PC-3 (cell line): ENCODE measurements at regions not wholly inside any gene's neighbourhood (a gene's known extent, or its start where the extent isn't known, plus 50 kb on each side); places are given as distances from the start of the nearest gene placed in this dataset.

Experiments
- ATAC-seq: fragments of 200-7000 bp; cut with Tn5 transposase; 2 replicates; pipeline ENCODE4 v1.9.1; 2020; ENCODE audit warnings: mild to moderate bottlenecking, moderate library complexity
- BruUV-seq: library from RNA; stranded (reverse); fragments of 400-500 nt; replicated peaks from 2 replicates; lab custom pipeline; 2021; lab: Mats Ljungman, UMichigan
- CTCF ChIA-PET: fragments of 300-600 bp; sonication (Branson Sonifier 250); formaldehyde crosslinking; loops from one replicate; lab custom pipeline; 2022; ENCODE audit warnings: antibody characterized with exemption; lab: Charles Lee
- POLR2A ChIA-PET: fragments of 300-600 bp; sonication (Branson Sonifier 250); formaldehyde crosslinking; loops from one replicate; lab custom pipeline; 2022; ENCODE audit warnings: antibody characterized with exemption; ENCODE audit not compliant: unreplicated experiment; lab: Charles Lee
- DNase-seq: peaks from one replicate; pipeline ENCODE4 v3.0.0-alpha.2; 2015
- H2AFZ ChIP-seq: fragments of 300-600 bp; sonication (generic); 2 replicates; pipeline ENCODE4 v1.6.0; 2016; ENCODE audit warnings: antibody characterized with exemption, low read length
- H3F3A ChIP-seq: fragments of 300-600 bp; sonication (generic); one replicate; pipeline ENCODE4 v1.6.0; 2017; ENCODE audit warnings: antibody characterized with exemption, low read length, control low read depth, mild to moderate bottlenecking; ENCODE audit not compliant: unreplicated experiment
- H3K27ac ChIP-seq: fragments of 300-600 bp; sonication (generic); 2 replicates; pipeline ENCODE4 v1.5.1; 2016; ENCODE audit warnings: mild to moderate bottlenecking, low read length
- H3K27me3 ChIP-seq: fragments of 300-600 bp; sonication (generic); 2 replicates; pipeline ENCODE4 v1.6.1; 2016; ENCODE audit warnings: low read length, mixed read lengths
- H3K36me3 ChIP-seq: fragments of 300-600 bp; sonication (generic); 2 replicates; pipeline ENCODE4 v1.6.1; 2016; ENCODE audit warnings: low read depth, mixed run types, low read length, mixed read lengths
- H3K4me1 ChIP-seq: fragments of 300-600 bp; sonication (generic); 2 replicates; pipeline ENCODE4 v1.5.1; 2016; ENCODE audit warnings: low read length; ENCODE audit not compliant: insufficient read depth
- H3K4me2 ChIP-seq: fragments of 300-600 bp; sonication (generic); 2 replicates; pipeline ENCODE4 v1.6.0; 2016; ENCODE audit warnings: low read length
- H3K4me3 ChIP-seq: fragments of 300-600 bp; sonication (generic); 2 replicates; pipeline ENCODE4 v1.5.1; 2016; ENCODE audit warnings: mild to moderate bottlenecking, low read length, mixed read lengths
- H3K79me2 ChIP-seq: fragments of 300-600 bp; sonication (generic); 2 replicates; pipeline ENCODE4 v1.6.1; 2017; ENCODE audit warnings: low read length, mixed read lengths
- H3K9ac ChIP-seq: fragments of 300-600 bp; sonication (generic); 2 replicates; pipeline ENCODE4 v1.6.0; 2016; ENCODE audit warnings: mild to moderate bottlenecking, low read length
- H3K9me2 ChIP-seq: fragments of 300-600 bp; sonication (generic); replicated peaks from 2 replicates; pipeline ENCODE4 v1.6.1; 2016; ENCODE audit warnings: mixed run types, low read length, mixed read lengths
- H3K9me3 ChIP-seq: fragments of 300-600 bp; sonication (generic); 2 replicates; pipeline ENCODE4 v1.6.1; 2016; ENCODE audit warnings: low read length, mixed read lengths
- H4K20me1 ChIP-seq: fragments of 300-600 bp; sonication (generic); 2 replicates; pipeline ENCODE4 v1.6.1; 2016; ENCODE audit warnings: low read length, mixed read lengths
- CTCF ChIP-seq: fragments of 300-600 bp; sonication (generic); conservative IDR thresholded peaks from 2 replicates; pipeline ENCODE4 v1.5.1; 2017; ENCODE audit warnings: antibody characterized with exemption, low read depth, mild to moderate bottlenecking, low read length
- EZH2 ChIP-seq: fragments of 300-600 bp; sonication (generic); IDR thresholded peaks from one replicate; pipeline ENCODE4 v1.6.1; 2017; ENCODE audit warnings: antibody characterized with exemption, mild to moderate bottlenecking, low read length; ENCODE audit not compliant: unreplicated experiment
- EZH2phosphoT487 ChIP-seq: fragments of 300-600 bp; sonication (generic); IDR thresholded peaks from 2 replicates; pipeline ENCODE4 v1.6.1; 2018; ENCODE audit warnings: mild to moderate bottlenecking, antibody characterized with exemption, low read length, borderline replicate concordance
- intact Hi-C: fragments of 100-400 bp; cut with micrococcal nuclease; formaldehyde crosslinking; loops from 2 replicates; pipeline ENCODE4 v1.9.0; 2023

- ChIA-PET CTCF (no interaction called here), POLR2A (no interaction called here)
- no peaks in the 10 kb centered on the region for H3K79me2 ChIP-seq
- DNase-seq (no peak), ATAC-seq (no peak)
- no peaks in the 10 kb centered on the region for H3F3A ChIP-seq
- no peaks in the 10 kb centered on the region for H3K36me3 ChIP-seq
- no peaks in the 10 kb centered on the region for H3K9me2 ChIP-seq
- no peak for TF ChIP-seq EZH2phosphoT487
- TF ChIP-seq EZH2, result no peak
- no peak for TF ChIP-seq CTCF
- H3K27me3 ChIP-seq, result no peaks in the 10 kb centered on the region
- H4K20me1 ChIP-seq, result no peaks in the 10 kb centered on the region
- intact Hi-C loops, result no loop called here
- H3K4me1 ChIP-seq, result no peaks in the 10 kb centered on the region
- no TSS peak for BruUV-seq
- no peak overlapping the region for H3K27ac ChIP-seq
- H3K9ac ChIP-seq, result no peak overlapping the region
- H3K4me3 ChIP-seq, result no peak overlapping the region
- H3K4me2 ChIP-seq, result no peak overlapping the region
- no peaks in the 10 kb centered on the region for H3K9me3 ChIP-seq
- no peak overlapping the region for H2AFZ ChIP-seq
Measured at GRCh38 chr9:107387409-107387808, 102.2 kb downstream of the KLF4 start.

- ChIA-PET POLR2A (no interaction called here), CTCF (no interaction called here)
- no peak for DNase-seq
Measured at GRCh38 chr9:107386396-107386795, 103.2 kb downstream of the KLF4 start.

More at GRCh38 chr9:107386396-107386795, 103.2 kb downstream of the KLF4 start:
- Histone ChIP-seq H3K36me3 (no peaks in the 10 kb centered on the region), H3K27ac (no peak overlapping the region), H3K9me3 (no peaks in the 10 kb centered on the region), H3K4me2 (no peak overlapping the region), H3K27me3 (no peaks in the 10 kb centered on the region), H3K4me1 (no peaks in the 10 kb centered on the region), H2AFZ (no peak overlapping the region), H3K79me2 (no peaks in the 10 kb centered on the region), H3K4me3 (no peak overlapping the region), H3F3A (no peaks in the 10 kb centered on the region), H3K9ac (no peak overlapping the region), H4K20me1 (no peaks in the 10 kb centered on the region), H3K9me2 (no peaks in the 10 kb centered on the region)
- BruUV-seq, result no TSS peak
- ATAC-seq, result no peak
- TF ChIP-seq EZH2phosphoT487 (no peak), EZH2 (no peak), CTCF (no peak)
- intact Hi-C loops, result no loop called here
